HepG2 (cell line): ENCODE measurements at regions not wholly inside any gene's neighbourhood (a gene's known extent, or its start where the extent isn't known, plus 50 kb on each side); places are given as distances from the start of the nearest gene placed in this dataset.
A peak's percentile ranks its signal among the peaks of the same experiment; 100 is the strongest.

Experiments
- ATAC-seq: fragments of 200-7000 bp; cut with Tn5 transposase; 3 replicates; pipeline ENCODE4 v1.9.1; 2020; ENCODE audit warnings: mild to moderate bottlenecking, moderate library complexity
- BruUV-seq: library from RNA; stranded (reverse); fragments of 400-500 nt; replicated peaks from 2 replicates; lab custom pipeline; 2021; lab: Mats Ljungman, UMichigan
- CTCF ChIA-PET: fragments of 300-600 bp; formaldehyde crosslinking; extraction: SDS; loops from one replicate; lab custom pipeline; 2021; ENCODE audit warnings: low total read pairs, inconsistent platforms, low intra/inter-chr PET ratio; lab: Yijun Ruan, JAX
- POLR2A ChIA-PET: fragments of 350-600 bp; sonication (Branson Sonifier 250); formaldehyde crosslinking; loops from one replicate; lab custom pipeline; 2020; ENCODE audit warnings: antibody characterized with exemption, inconsistent platforms; lab: Yijun Ruan, JAX
- DNase-seq: peaks from one replicate; pipeline ENCODE4 v3.0.0-alpha.2; 2015; ENCODE audit warnings: low spot score
- FAIRE-seq: peaks from 3 replicates; lab custom pipeline; 2011; peaks lifted over from hg19 to GRCh38; lab: Jason Lieb, UNC
- H2AFZ ChIP-seq: one replicate; pipeline ENCODE4 v1.6.1; 2011; ENCODE audit warnings: low read length, inconsistent platforms
- H3K27ac ChIP-seq: fragments of 300-600 bp; 3 replicates; pipeline ENCODE4 v1.8.0; 2011; ENCODE audit warnings: mixed run types, mild to moderate bottlenecking, mixed read lengths, low read length, inconsistent platforms; ENCODE audit not compliant: insufficient read depth; ENCODE audit errors: extremely low read length
- H3K27me3 ChIP-seq, 2 experiments: fragments of 200-600 bp in 1 of 2; 2 replicates in 1 of 2; 3 replicates in 1 of 2; pipeline versions ENCODE4 v1.6.0 to v1.8.0; 2011; ENCODE audit warnings: low read length in 2 of 2, mild to moderate bottlenecking in 2 of 2, moderate library complexity in 2 of 2, inconsistent platforms in 1 of 2; ENCODE audit not compliant: insufficient read depth in 2 of 2, control insufficient read depth in 1 of 2
- H3K36me3 ChIP-seq, 2 experiments: fragments of 200-600 bp in 1 of 2; replicated peaks in 1 of 2; 2 replicates in 1 of 2; 3 replicates in 1 of 2; pipeline versions ENCODE4 v1.5.1 to v1.8.0; 2011; ENCODE audit warnings: low read length in 2 of 2, inconsistent platforms in 1 of 2; ENCODE audit not compliant: insufficient read depth in 2 of 2, control insufficient read depth in 1 of 2
- H3K4me1 ChIP-seq: 2 replicates; pipeline ENCODE4 v1.5.1; 2012; ENCODE audit warnings: low read length, inconsistent platforms; ENCODE audit not compliant: insufficient read depth
- H3K4me2 ChIP-seq: 2 replicates; pipeline ENCODE4 v1.6.0; 2011; ENCODE audit warnings: low read depth, low read length, inconsistent platforms
- H3K4me3 ChIP-seq, 3 experiments: fragments of 200-600 bp in 1 of 3; sonication (generic), shearing (Covaris generic) in 1 of 3; replicated peaks in 1 of 3; 2 replicates each; pipeline ENCODE4 v1.5.1; 2011 to 2016; ENCODE audit warnings: low read length in 3 of 3, inconsistent platforms in 2 of 3, low read depth in 2 of 3, mild to moderate bottlenecking in 2 of 3, control low read depth in 1 of 3, mixed read lengths in 1 of 3; ENCODE audit not compliant: insufficient read depth in 1 of 3
- H3K79me2 ChIP-seq: one replicate; pipeline ENCODE4 v1.6.1; 2011; ENCODE audit warnings: low read length, inconsistent platforms; ENCODE audit not compliant: insufficient read depth
- H3K9ac ChIP-seq: 2 replicates; pipeline ENCODE4 v1.6.0; 2011; ENCODE audit warnings: mild to moderate bottlenecking, low read depth, low read length, inconsistent platforms; ENCODE audit not compliant: insufficient read depth
- H3K9me3 ChIP-seq: 2 replicates; pipeline ENCODE4 v1.5.1; 2012; ENCODE audit warnings: mild to moderate bottlenecking, low read length
- H4K20me1 ChIP-seq: 2 replicates; pipeline ENCODE4 v1.6.0; 2011; ENCODE audit warnings: inconsistent platforms, mild to moderate bottlenecking, low read length, moderate library complexity; ENCODE audit not compliant: insufficient read depth
- ZFYVE20 ChIP-seq: sonication (generic); formaldehyde crosslinking; IDR thresholded peaks from 2 replicates; pipeline ENCODE4 v1.8.0; 2023; ENCODE audit warnings: low read depth, mild to moderate bottlenecking, moderate library complexity, missing genetic modification reagents, borderline replicate concordance
- ZMYM4 ChIP-seq: sonication (generic); formaldehyde crosslinking; IDR thresholded peaks from 2 replicates; pipeline ENCODE4 v1.8.1; 2023; ENCODE audit warnings: mild to moderate bottlenecking, missing genetic modification reagents
- WGBS: methylation state at CpG from one replicate; pipeline ENCODE4 v1.1.6; 2017; ENCODE audit warnings: low lambda C conversion rate; 5-methylcytosine and 5-hydroxymethylcytosine counted together
- in situ Hi-C: cut with HindIII; loops from 2 replicates; pipeline ENCODE4 v1.10.0; 2017; ENCODE audit warnings: low pct_unique_long_range_greater_than_20kb; ENCODE audit not compliant: extremely low pct_ligation_motif_present
- intact Hi-C: fragments of 100-400 bp; cut with micrococcal nuclease; formaldehyde crosslinking; loops from one replicate; pipeline ENCODE4 v1.10.0; 2022; ENCODE audit not compliant: unreplicated experiment
- TF ChIP-seq, protein P1 (sequence below): sonication (generic); formaldehyde crosslinking; conservative IDR thresholded peaks from 2 replicates; pipeline ENCODE4 v1.4.0; 2020; ENCODE audit warnings: missing genetic modification reagents
- TF ChIP-seq, protein P2 (sequence below): sonication (generic); formaldehyde crosslinking; IDR thresholded peaks from 2 replicates; pipeline ENCODE4 v1.8.0; 2022; ENCODE audit warnings: mild to moderate bottlenecking, missing genetic modification reagents, moderate library complexity

- TF ChIP-seq, protein P1, sequence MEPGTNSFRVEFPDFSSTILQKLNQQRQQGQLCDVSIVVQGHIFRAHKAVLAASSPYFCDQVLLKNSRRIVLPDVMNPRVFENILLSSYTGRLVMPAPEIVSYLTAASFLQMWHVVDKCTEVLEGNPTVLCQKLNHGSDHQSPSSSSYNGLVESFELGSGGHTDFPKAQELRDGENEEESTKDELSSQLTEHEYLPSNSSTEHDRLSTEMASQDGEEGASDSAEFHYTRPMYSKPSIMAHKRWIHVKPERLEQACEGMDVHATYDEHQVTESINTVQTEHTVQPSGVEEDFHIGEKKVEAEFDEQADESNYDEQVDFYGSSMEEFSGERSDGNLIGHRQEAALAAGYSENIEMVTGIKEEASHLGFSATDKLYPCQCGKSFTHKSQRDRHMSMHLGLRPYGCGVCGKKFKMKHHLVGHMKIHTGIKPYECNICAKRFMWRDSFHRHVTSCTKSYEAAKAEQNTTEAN (CRISPR knock-in tag): no peak
Observed at GRCh38 chr12:30506411-30506810, 189.3 kb downstream of the IPO8 start (continued).

DNA sequence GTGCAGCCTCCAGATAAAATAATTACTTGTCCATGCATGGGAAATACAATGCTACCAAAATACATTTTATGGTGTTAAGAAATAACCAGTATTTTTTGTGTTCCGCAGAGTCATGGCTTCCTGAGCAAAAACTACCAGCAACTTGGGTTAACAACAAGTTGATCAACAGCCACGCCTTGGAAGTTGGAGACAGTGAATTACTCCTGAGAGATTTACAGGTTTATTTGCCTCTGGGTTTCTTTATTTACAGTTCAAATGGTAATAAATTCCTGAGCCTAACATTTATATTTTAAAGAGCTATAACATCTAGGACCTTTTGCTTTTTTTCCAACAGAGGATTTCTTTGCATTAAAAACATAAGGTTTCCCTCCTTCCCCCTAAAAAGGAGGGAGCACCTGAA, 194.0 kb downstream of the IPO8 start:
- Histone ChIP-seq H3K4me1 (peaks cover 29% of the 10 kb centered on the region), H4K20me1 (no peaks in the 10 kb centered on the region), H3K27ac (no peak overlapping the region), H3K4me3 (no peak overlapping the region), H3K4me2 (no peak overlapping the region), H3K36me3 (no peaks in the 10 kb centered on the region), H3K79me2 (no peaks in the 10 kb centered on the region), H3K9me3 (no peaks in the 10 kb centered on the region), H2AFZ (no peak overlapping the region), H3K9ac (no peak overlapping the region), H3K27me3 (no peaks in the 10 kb centered on the region)
- WGBS: 97% methylated on average over 2 of the region's 2 CpGs
- TF ChIP-seq, protein P2, sequence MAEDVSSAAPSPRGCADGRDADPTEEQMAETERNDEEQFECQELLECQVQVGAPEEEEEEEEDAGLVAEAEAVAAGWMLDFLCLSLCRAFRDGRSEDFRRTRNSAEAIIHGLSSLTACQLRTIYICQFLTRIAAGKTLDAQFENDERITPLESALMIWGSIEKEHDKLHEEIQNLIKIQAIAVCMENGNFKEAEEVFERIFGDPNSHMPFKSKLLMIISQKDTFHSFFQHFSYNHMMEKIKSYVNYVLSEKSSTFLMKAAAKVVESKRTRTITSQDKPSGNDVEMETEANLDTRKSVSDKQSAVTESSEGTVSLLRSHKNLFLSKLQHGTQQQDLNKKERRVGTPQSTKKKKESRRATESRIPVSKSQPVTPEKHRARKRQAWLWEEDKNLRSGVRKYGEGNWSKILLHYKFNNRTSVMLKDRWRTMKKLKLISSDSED: no peak
- ChIA-PET CTCF (no interaction called here), POLR2A (no interaction called here)
- no peak for DNase-seq
- in situ Hi-C loops: no loop called here
- intact Hi-C loops: loop anchor here (10.0 kb wide), 1 partner anchor 123 kb away; no protein-coding TSS in a partner anchor
- BruUV-seq: no TSS peak
- FAIRE-seq: no peak
- ATAC-seq: no peak

DNA sequence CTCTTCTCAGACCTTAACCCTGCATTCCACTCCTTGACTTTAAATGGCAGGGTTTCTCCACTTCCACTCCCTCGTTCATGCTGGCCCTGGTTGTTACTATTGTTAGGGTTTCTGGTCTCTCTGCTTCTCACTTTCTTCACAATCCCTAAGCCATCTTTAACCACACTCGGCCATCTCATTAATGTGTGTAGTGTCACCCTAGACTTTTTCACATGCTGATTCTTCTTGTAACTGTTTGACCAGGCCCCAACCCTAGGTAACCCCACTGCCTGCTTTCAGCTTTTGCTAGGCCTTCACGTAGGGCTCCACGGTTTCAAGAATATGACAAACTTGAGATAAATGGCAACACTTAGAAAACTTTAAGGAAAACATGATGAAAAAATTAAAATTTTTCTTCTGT, 195.1 kb downstream of the IPO8 start:
- DNase-seq: no peak
- POLR2A ChIA-PET: no interaction called here
- H3K4me2 ChIP-seq: no peak overlapping the region
- no peak overlapping the region for H3K4me3 ChIP-seq
- in situ Hi-C loops: no loop called here
- H2AFZ ChIP-seq: peak overlapping the region; percentile 46
- no peaks in the 10 kb centered on the region for H4K20me1 ChIP-seq
- WGBS: 92% methylated on average over 4 of the region's 4 CpGs
- no peak for ATAC-seq
- peaks cover 17% of the 10 kb centered on the region for H3K4me1 ChIP-seq
- CTCF ChIA-PET: no interaction called here
- H3K36me3 ChIP-seq: no peaks in the 10 kb centered on the region
- intact Hi-C loops: loop anchor here (10.0 kb wide), 1 partner anchor 124 kb away; no protein-coding TSS in a partner anchor
- no peak for FAIRE-seq
- no TSS peak for BruUV-seq
- H3K27me3 ChIP-seq: no peaks in the 10 kb centered on the region
- TF ChIP-seq ZMYM4 (CRISPR knock-in tag): 0 out of 2 replicates have a peak, but pooled peaks have one; percentile 22
- TF ChIP-seq ZFYVE20 (CRISPR knock-in tag): no peak
- no peak overlapping the region for H3K9ac ChIP-seq
- no peaks in the 10 kb centered on the region for H3K9me3 ChIP-seq
- H3K79me2 ChIP-seq: no peaks in the 10 kb centered on the region
- H3K27ac ChIP-seq: no peak overlapping the region
